ENCODE measurements at regions not wholly inside any gene's neighbourhood (a gene's known extent, or its start where the extent isn't known, plus 50 kb on each side); places are given as distances from the start of the nearest gene placed in this dataset.
"Not testable (repeated sequence)": the region's sequence is repeated elsewhere in the genome, so short reads cannot be mapped to it uniquely, and the experiment has no call there.

GRCh38 chr1:166433404-166434304, 266.9 kb upstream of the FAM78B start:
- not testable (repeated sequence) for TF ChIP-seq REST (IDR thresholded peaks at IDR 0.05; ENCODE audit: insufficient replicate concordance, low read depth); CTCF (IDR thresholded peaks at IDR 0.05; ENCODE audit: insufficient read depth, low read length); POLR2AphosphoS5 (IDR thresholded peaks at IDR 0.05; ENCODE audit: low read depth)
